22Rv1 (cell line): ENCODE measurements at regions not wholly inside any gene's neighbourhood (a gene's known extent, or its start where the extent isn't known, plus 50 kb on each side); places are given as distances from the start of the nearest gene placed in this dataset.

Experiments
- H3K27ac ChIP-seq: fragments of 450-650 bp; 2 replicates; pipeline ENCODE4 v1.5.1; 2017
- CTCF ChIP-seq: fragments of 450-650 bp; IDR thresholded peaks from 2 replicates; pipeline ENCODE4 v1.5.1; 2017; ENCODE audit warnings: mild to moderate bottlenecking
- ZFX ChIP-seq: fragments of 450-650 bp; IDR thresholded peaks from 2 replicates; pipeline ENCODE4 v1.6.1; 2017; ENCODE audit warnings: antibody characterized with exemption, borderline replicate concordance

GRCh38 chr10:4675808-4676207 lies 150.2 kb upstream of the AKR1E2 start:
- TF ChIP-seq CTCF, result no peak
- TF ChIP-seq ZFX, result no peak
- H3K27ac ChIP-seq, result no peak overlapping the region

- H3K27ac ChIP-seq, result no peak overlapping the region
- TF ChIP-seq CTCF, result no peak
- no peak for TF ChIP-seq ZFX
Measured at GRCh38 chr10:4673279-4674040, 152.5 kb upstream of the AKR1E2 start.

GRCh38 chr10:4672201-4672600 lies 153.8 kb upstream of the AKR1E2 start:
- H3K27ac ChIP-seq, result no peak overlapping the region

GRCh38 chr10:4671451-4672145 lies 154.4 kb upstream of the AKR1E2 start:
- no peak overlapping the region for H3K27ac ChIP-seq
- no peak for TF ChIP-seq CTCF
- TF ChIP-seq ZFX, result no peak

More at GRCh38 chr10:4672201-4672600, 153.8 kb upstream of the AKR1E2 start:
- TF ChIP-seq ZFX (no peak), CTCF (no peak)

GRCh38 chr10:4670737-4671136 lies 155.3 kb upstream of the AKR1E2 start:
- no peak for TF ChIP-seq CTCF
- no peak for TF ChIP-seq ZFX
- H3K27ac ChIP-seq, result no peak overlapping the region

- TF ChIP-seq CTCF (no peak), ZFX (no peak)
- no peak overlapping the region for H3K27ac ChIP-seq
Measured at GRCh38 chr10:4669585-4669984, 156.4 kb upstream of the AKR1E2 start.

- peak overlapping the region; percentile 58 for H3K27ac ChIP-seq
- TF ChIP-seq CTCF, result no peak
- TF ChIP-seq ZFX, result no peak
Measured at GRCh38 chr10:4663162-4663992, 162.6 kb upstream of the AKR1E2 start.
